Breast epithelium (tissue), 4 donors: ENCODE measurements at regions not wholly inside any gene's neighbourhood (a gene's known extent, or its start where the extent isn't known, plus 50 kb on each side); places are given as distances from the start of the nearest gene placed in this dataset.

Experiments
- DNase-seq, 2 donors: peaks; one replicate each; pipeline ENCODE4 v3.0.0-alpha.2; 2019; ENCODE audit warnings: low spot score in 2 of 2
- H3K27ac ChIP-seq, 2 donors: fragments of 200-600 bp; sonication (generic) in 1 of 2; one replicate each; pipeline ENCODE4 v1.5.1; 2016 to 2019; ENCODE audit warnings: mild to moderate bottlenecking in 1 of 2
- H3K27me3 ChIP-seq, 2 donors: fragments of 200-600 bp; sonication (generic) in 1 of 2; one replicate each; pipeline versions ENCODE4 v1.5.1 to v1.6.0; 2017 to 2019; ENCODE audit warnings: control low read depth in 1 of 2, mild to moderate bottlenecking in 1 of 2
- H3K36me3 ChIP-seq: fragments of 200-600 bp; one replicate; pipeline ENCODE4 v1.5.1; 2019
- H3K4me1 ChIP-seq, 2 donors: fragments of 200-600 bp; sonication (generic); one replicate each; pipeline ENCODE4 v1.5.1; 2016 to 2019; ENCODE audit warnings: control low read depth in 1 of 2
- H3K4me3 ChIP-seq, 3 donors: fragments of 200-600 bp; sonication (generic); 1 replicate in 2 of 3; 2 replicates in 1 of 3; pipeline ENCODE4 v1.5.1; 2016 to 2019; ENCODE audit warnings: mild to moderate bottlenecking in 3 of 3, moderate library complexity in 2 of 3
- H3K9me3 ChIP-seq, 2 donors: fragments of 200-600 bp; sonication (generic) in 1 of 2; one replicate each; pipeline ENCODE4 v1.5.1; 2016 to 2019; ENCODE audit warnings: control low read depth in 1 of 2
- CTCF ChIP-seq, 3 donors: fragments of 450-650 bp; IDR thresholded peaks; one replicate each; pipeline ENCODE4 v1.5.1; 2016 to 2017; ENCODE audit warnings: antibody characterized with exemption in 3 of 3, mild to moderate bottlenecking in 3 of 3, moderate library complexity in 3 of 3
- POLR2A ChIP-seq: fragments of 450-650 bp; IDR thresholded peaks from one replicate; pipeline ENCODE4 v1.6.1; 2016; ENCODE audit warnings: antibody characterized with exemption, mild to moderate bottlenecking, moderate library complexity
- POLR2AphosphoS5 ChIP-seq, 3 donors: sonication (generic); formaldehyde crosslinking; IDR thresholded peaks; one replicate each; pipeline ENCODE4 v1.6.1; 2017; ENCODE audit warnings: antibody characterized with exemption in 3 of 3
- intact Hi-C: fragments of 100-400 bp; cut with DNase I; formaldehyde crosslinking; loops from one replicate; pipeline ENCODE4 v1.15.1; 2023; ENCODE audit warnings: low total_unique reads

GRCh38 chr14:51472881-51473280, 178.8 kb upstream of the FRMD6 start:
- DNase-seq: no peak
- no peaks in the 10 kb centered on the region for H3K4me1 ChIP-seq
- H3K27ac ChIP-seq: peak overlapping the region; percentile 46 to 81
- H3K9me3 ChIP-seq: no peaks in the 10 kb centered on the region
- H3K4me3 ChIP-seq: no peak overlapping the region
- TF ChIP-seq POLR2A (no peak), POLR2AphosphoS5 (IDR thresholded peaks at IDR 0.05) (no peak), CTCF (IDR thresholded peaks at IDR 0.05) (no peak)
- no peaks in the 10 kb centered on the region for H3K27me3 ChIP-seq
- no peaks in the 10 kb centered on the region for H3K36me3 ChIP-seq
- intact Hi-C loops: no loop called here

GRCh38 chr14:51473351-51473750, 178.4 kb upstream of the FRMD6 start:
- DNase-seq: no peak
- intact Hi-C loops: no loop called here
- Histone ChIP-seq H3K4me1 (no peaks in the 10 kb centered on the region), H3K9me3 (no peaks in the 10 kb centered on the region), H3K4me3 (no peak overlapping the region), H3K27me3 (no peaks in the 10 kb centered on the region), H3K36me3 (no peaks in the 10 kb centered on the region), H3K27ac (peak overlapping the region; percentile 46 to 81)
- TF ChIP-seq POLR2AphosphoS5 (IDR thresholded peaks at IDR 0.05) (no peak), POLR2A (no peak), CTCF (IDR thresholded peaks at IDR 0.05) (no peak)

GRCh38 chr14:51473808-51474565, 177.7 kb upstream of the FRMD6 start:
- intact Hi-C loops: no loop called here
- TF ChIP-seq POLR2A: no peak
- TF ChIP-seq CTCF (IDR thresholded peaks at IDR 0.05): no peak
- no peak for TF ChIP-seq POLR2AphosphoS5 (IDR thresholded peaks at IDR 0.05)

GRCh38 chr14:51474854-51475253, 176.9 kb upstream of the FRMD6 start:
- H3K27ac ChIP-seq: no peak overlapping the region
- TF ChIP-seq POLR2AphosphoS5 (IDR thresholded peaks at IDR 0.05) (no peak), POLR2A (no peak), CTCF (IDR thresholded peaks at IDR 0.05) (no peak)
- no peak for DNase-seq
- H3K27me3 ChIP-seq: no peaks in the 10 kb centered on the region
- no peak overlapping the region for H3K4me3 ChIP-seq
- no peaks in the 10 kb centered on the region for H3K36me3 ChIP-seq
- H3K4me1 ChIP-seq: no peaks in the 10 kb centered on the region
- no peaks in the 10 kb centered on the region for H3K9me3 ChIP-seq
- intact Hi-C loops: no loop called here

More at GRCh38 chr14:51473808-51474565, 177.7 kb upstream of the FRMD6 start:
- H3K4me3 ChIP-seq: no peak overlapping the region
- no peaks in the 10 kb centered on the region for H3K27me3 ChIP-seq
- H3K9me3 ChIP-seq: no peaks in the 10 kb centered on the region
- no peaks in the 10 kb centered on the region for H3K4me1 ChIP-seq
- H3K36me3 ChIP-seq: no peaks in the 10 kb centered on the region
- DNase-seq: no peak
- H3K27ac ChIP-seq: peak overlapping the region in 1 of 2 donors; percentile 81

- no peak for TF ChIP-seq CTCF (IDR thresholded peaks at IDR 0.05)
- no peak for TF ChIP-seq POLR2AphosphoS5 (IDR thresholded peaks at IDR 0.05)
- no peak for TF ChIP-seq POLR2A
- Histone ChIP-seq H3K4me1 (no peaks in the 10 kb centered on the region), H3K27me3 (no peaks in the 10 kb centered on the region), H3K4me3 (no peak overlapping the region), H3K9me3 (no peaks in the 10 kb centered on the region), H3K27ac (no peak overlapping the region), H3K36me3 (no peaks in the 10 kb centered on the region)
- DNase-seq: no peak
- intact Hi-C loops: no loop called here
These were observed 173.5 kb upstream of the FRMD6 start for GRCh38 chr14:51478175-51478621.
